HepG2 (cell line): ENCODE measurements at regions not wholly inside any gene's neighbourhood (a gene's known extent, or its start where the extent isn't known, plus 50 kb on each side); places are given as distances from the start of the nearest gene placed in this dataset.
A peak's percentile ranks its signal among the peaks of the same experiment; 100 is the strongest.

Experiments
- ATAC-seq: fragments of 200-7000 bp; cut with Tn5 transposase; 3 replicates; pipeline ENCODE4 v1.9.1; 2020; ENCODE audit warnings: mild to moderate bottlenecking, moderate library complexity
- BruUV-seq: library from RNA; stranded (reverse); fragments of 400-500 nt; replicated peaks from 2 replicates; lab custom pipeline; 2021; lab: Mats Ljungman, UMichigan
- CTCF ChIA-PET: fragments of 300-600 bp; formaldehyde crosslinking; extraction: SDS; loops from one replicate; lab custom pipeline; 2021; ENCODE audit warnings: low total read pairs, inconsistent platforms, low intra/inter-chr PET ratio; lab: Yijun Ruan, JAX
- POLR2A ChIA-PET: fragments of 350-600 bp; sonication (Branson Sonifier 250); formaldehyde crosslinking; loops from one replicate; lab custom pipeline; 2020; ENCODE audit warnings: antibody characterized with exemption, inconsistent platforms; lab: Yijun Ruan, JAX
- DNase-seq: peaks from one replicate; pipeline ENCODE4 v3.0.0-alpha.2; 2015; ENCODE audit warnings: low spot score
- FAIRE-seq: peaks from 3 replicates; lab custom pipeline; 2011; peaks lifted over from hg19 to GRCh38; lab: Jason Lieb, UNC
- H2AFZ ChIP-seq: one replicate; pipeline ENCODE4 v1.6.1; 2011; ENCODE audit warnings: low read length, inconsistent platforms
- H3K27ac ChIP-seq: fragments of 300-600 bp; 3 replicates; pipeline ENCODE4 v1.8.0; 2011; ENCODE audit warnings: mixed run types, mild to moderate bottlenecking, mixed read lengths, low read length, inconsistent platforms; ENCODE audit not compliant: insufficient read depth; ENCODE audit errors: extremely low read length
- H3K27me3 ChIP-seq, 2 experiments: fragments of 200-600 bp in 1 of 2; 2 replicates in 1 of 2; 3 replicates in 1 of 2; pipeline versions ENCODE4 v1.6.0 to v1.8.0; 2011; ENCODE audit warnings: low read length in 2 of 2, mild to moderate bottlenecking in 2 of 2, moderate library complexity in 2 of 2, inconsistent platforms in 1 of 2; ENCODE audit not compliant: insufficient read depth in 2 of 2, control insufficient read depth in 1 of 2
- H3K36me3 ChIP-seq, 2 experiments: fragments of 200-600 bp in 1 of 2; replicated peaks in 1 of 2; 2 replicates in 1 of 2; 3 replicates in 1 of 2; pipeline versions ENCODE4 v1.5.1 to v1.8.0; 2011; ENCODE audit warnings: low read length in 2 of 2, inconsistent platforms in 1 of 2; ENCODE audit not compliant: insufficient read depth in 2 of 2, control insufficient read depth in 1 of 2
- H3K4me1 ChIP-seq: 2 replicates; pipeline ENCODE4 v1.5.1; 2012; ENCODE audit warnings: low read length, inconsistent platforms; ENCODE audit not compliant: insufficient read depth
- H3K4me2 ChIP-seq: 2 replicates; pipeline ENCODE4 v1.6.0; 2011; ENCODE audit warnings: low read depth, low read length, inconsistent platforms
- H3K4me3 ChIP-seq, 3 experiments: fragments of 200-600 bp in 1 of 3; sonication (generic), shearing (Covaris generic) in 1 of 3; replicated peaks in 1 of 3; 2 replicates each; pipeline ENCODE4 v1.5.1; 2011 to 2016; ENCODE audit warnings: low read length in 3 of 3, inconsistent platforms in 2 of 3, low read depth in 2 of 3, mild to moderate bottlenecking in 2 of 3, control low read depth in 1 of 3, mixed read lengths in 1 of 3; ENCODE audit not compliant: insufficient read depth in 1 of 3
- H3K79me2 ChIP-seq: one replicate; pipeline ENCODE4 v1.6.1; 2011; ENCODE audit warnings: low read length, inconsistent platforms; ENCODE audit not compliant: insufficient read depth
- H3K9ac ChIP-seq: 2 replicates; pipeline ENCODE4 v1.6.0; 2011; ENCODE audit warnings: mild to moderate bottlenecking, low read depth, low read length, inconsistent platforms; ENCODE audit not compliant: insufficient read depth
- H3K9me3 ChIP-seq: 2 replicates; pipeline ENCODE4 v1.5.1; 2012; ENCODE audit warnings: mild to moderate bottlenecking, low read length
- H4K20me1 ChIP-seq: 2 replicates; pipeline ENCODE4 v1.6.0; 2011; ENCODE audit warnings: inconsistent platforms, mild to moderate bottlenecking, low read length, moderate library complexity; ENCODE audit not compliant: insufficient read depth
- HOXD1 ChIP-seq: sonication (generic); formaldehyde crosslinking; IDR thresholded peaks from 2 replicates; pipeline ENCODE4 v1.5.0; 2020; ENCODE audit warnings: missing genetic modification reagents
- KDM5B ChIP-seq: sonication (generic); formaldehyde crosslinking; IDR thresholded peaks from 2 replicates; pipeline ENCODE4 v1.4.0; 2020; ENCODE audit warnings: missing genetic modification reagents, mild to moderate bottlenecking, borderline replicate concordance
- MIXL1 ChIP-seq: IDR thresholded peaks from 2 replicates; pipeline ENCODE4 v1.6.1; 2016
- NCOA1 ChIP-seq: sonication (generic); formaldehyde crosslinking; IDR thresholded peaks from 2 replicates; pipeline ENCODE4 v1.9.0; 2021; ENCODE audit warnings: missing genetic modification reagents
- PHF20 ChIP-seq: sonication (generic); formaldehyde crosslinking; IDR thresholded peaks from 2 replicates; pipeline ENCODE4 v1.5.0; 2020; ENCODE audit warnings: mild to moderate bottlenecking, missing genetic modification reagents
- TBP ChIP-seq: sonication (generic); formaldehyde crosslinking; IDR thresholded peaks from 2 replicates; pipeline ENCODE4 v1.5.0; 2020; ENCODE audit warnings: missing genetic modification reagents
- TBX3 ChIP-seq: fragments of 450-650 bp; IDR thresholded peaks from 2 replicates; pipeline ENCODE4 v1.6.1; 2017; ENCODE audit warnings: antibody characterized with exemption, mild to moderate bottlenecking, inconsistent platforms, borderline replicate concordance
- THAP11 ChIP-seq: IDR thresholded peaks from 2 replicates; pipeline ENCODE4 v1.6.1; 2016; ENCODE audit warnings: missing biosample characterization, missing genetic modification reagents
- ZFP62 ChIP-seq: sonication (generic); formaldehyde crosslinking; IDR thresholded peaks from 2 replicates; pipeline ENCODE4 v1.4.0; 2020; ENCODE audit warnings: missing genetic modification reagents
- ZNF335 ChIP-seq: sonication (generic); formaldehyde crosslinking; IDR thresholded peaks from 2 replicates; pipeline ENCODE4 v1.4.0; 2020; ENCODE audit warnings: missing genetic modification reagents
- ZNF619 ChIP-seq: sonication (generic); formaldehyde crosslinking; IDR thresholded peaks from 2 replicates; pipeline ENCODE4 v1.4.0; 2020; ENCODE audit warnings: mild to moderate bottlenecking, missing genetic modification reagents
- ZNF629 ChIP-seq: sonication (generic); formaldehyde crosslinking; conservative IDR thresholded peaks from 2 replicates; pipeline ENCODE4 v1.5.0; 2020; ENCODE audit warnings: missing genetic modification reagents
- ZNF713 ChIP-seq: sonication (generic); formaldehyde crosslinking; IDR thresholded peaks from 2 replicates; pipeline ENCODE4 v1.4.0; 2020; ENCODE audit warnings: mild to moderate bottlenecking, missing genetic modification reagents
- WGBS: methylation state at CpG from one replicate; pipeline ENCODE4 v1.1.6; 2017; ENCODE audit warnings: low lambda C conversion rate; 5-methylcytosine and 5-hydroxymethylcytosine counted together
- in situ Hi-C: cut with HindIII; loops from 2 replicates; pipeline ENCODE4 v1.10.0; 2017; ENCODE audit warnings: low pct_unique_long_range_greater_than_20kb; ENCODE audit not compliant: extremely low pct_ligation_motif_present
- intact Hi-C: fragments of 100-400 bp; cut with micrococcal nuclease; formaldehyde crosslinking; loops from one replicate; pipeline ENCODE4 v1.10.0; 2022; ENCODE audit not compliant: unreplicated experiment
- TF ChIP-seq, protein P1 (sequence below): sonication (generic); formaldehyde crosslinking; IDR thresholded peaks from 2 replicates; pipeline ENCODE4 v1.8.0; 2022; ENCODE audit warnings: mild to moderate bottlenecking, missing genetic modification reagents, moderate library complexity
- TF ChIP-seq, protein P2 (sequence below): IDR thresholded peaks from 2 replicates; pipeline ENCODE4 v1.4.0; 2020; ENCODE audit warnings: mild to moderate bottlenecking, missing genetic modification reagents
- TF ChIP-seq, protein P3 (sequence below): sonication (generic); formaldehyde crosslinking; IDR thresholded peaks from 2 replicates; pipeline ENCODE4 v1.5.0; 2020; ENCODE audit warnings: missing genetic modification reagents

DNA sequence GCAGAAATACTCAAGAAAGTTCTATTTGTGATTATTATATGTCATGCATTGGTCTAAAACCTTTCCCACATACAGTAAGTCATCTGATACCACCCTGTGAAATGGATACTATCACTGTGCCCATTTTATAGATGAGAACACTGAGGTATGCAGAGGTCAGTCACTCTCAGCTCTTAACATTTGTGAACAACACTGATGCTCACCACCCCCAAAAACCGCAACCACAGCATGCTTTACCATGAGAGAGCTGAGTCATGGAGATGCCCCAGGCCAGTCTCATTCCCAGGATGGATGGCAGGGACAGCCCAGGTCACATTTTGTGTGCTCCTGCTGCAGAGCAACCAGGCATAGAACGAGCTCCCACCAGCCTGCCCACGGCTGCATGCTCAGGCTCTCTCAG is 53.5 kb upstream of the IRX1 start:
- no peak overlapping the region for H3K9ac ChIP-seq
- ATAC-seq (no peak), FAIRE-seq (no peak), DNase-seq (no peak)
- TF ChIP-seq MIXL1 (CRISPR knock-in tag) (no peak), ZNF629 (CRISPR knock-in tag) (peak; percentile 41; the same call in 1 of the 2 replicates), ZFP62 (CRISPR knock-in tag) (no peak)
- WGBS: 0% methylated on average over 2 of the region's 3 CpGs
- in situ Hi-C loops: no loop called here
- no peaks in the 10 kb centered on the region for H3K27me3 ChIP-seq
- intact Hi-C loops: no loop called here
- no peak overlapping the region for H3K4me2 ChIP-seq
- BruUV-seq: no TSS peak
- no peaks in the 10 kb centered on the region for H3K4me1 ChIP-seq
- H2AFZ ChIP-seq: no peak overlapping the region
- no peak overlapping the region for H3K27ac ChIP-seq
- no peaks in the 10 kb centered on the region for H3K9me3 ChIP-seq
- CTCF ChIA-PET: no interaction called here
- no peak overlapping the region for H3K4me3 ChIP-seq
- POLR2A ChIA-PET: no interaction called here
- no peaks in the 10 kb centered on the region for H3K36me3 ChIP-seq
- no peaks in the 10 kb centered on the region for H3K79me2 ChIP-seq
- no peaks in the 10 kb centered on the region for H4K20me1 ChIP-seq

DNA sequence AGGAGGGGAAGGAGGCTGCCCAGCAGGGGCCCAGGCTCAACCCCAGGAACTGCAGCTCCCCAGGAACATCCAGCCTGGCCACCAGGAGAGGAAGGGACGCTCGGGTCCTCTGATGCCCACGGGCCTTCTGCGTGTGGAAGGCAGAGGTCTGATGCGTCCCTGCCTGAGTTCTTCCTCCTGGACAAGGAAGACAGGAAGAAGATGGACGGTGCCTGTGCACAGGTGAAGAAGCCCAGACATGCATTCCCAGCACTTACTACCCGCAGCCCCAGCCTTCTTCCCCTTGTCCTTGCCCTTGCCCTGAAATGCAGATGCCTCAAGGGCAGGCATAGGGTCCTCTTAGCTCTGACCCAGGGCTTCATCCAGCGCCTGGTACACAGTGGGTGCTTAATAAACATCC is 56.7 kb upstream of the IRX1 start:
- ChIA-PET CTCF (no interaction called here), POLR2A (no interaction called here)
- BruUV-seq: no TSS peak
- H3K4me1 ChIP-seq: no peaks in the 10 kb centered on the region
- intact Hi-C loops: no loop called here
- no peak overlapping the region for H3K9ac ChIP-seq
- H4K20me1 ChIP-seq: no peaks in the 10 kb centered on the region
- DNase-seq (no peak), ATAC-seq (no peak), FAIRE-seq (no peak)
- H3K36me3 ChIP-seq: no peaks in the 10 kb centered on the region
- H3K4me2 ChIP-seq: no peak overlapping the region
- H3K79me2 ChIP-seq: no peaks in the 10 kb centered on the region
- in situ Hi-C loops: no loop called here
- 0% methylated on average over 1 of the region's 8 CpGs for WGBS
- H3K4me3 ChIP-seq: no peak overlapping the region
- no peak overlapping the region for H3K27ac ChIP-seq
- no peaks in the 10 kb centered on the region for H3K27me3 ChIP-seq
- no peaks in the 10 kb centered on the region for H3K9me3 ChIP-seq
- no peak overlapping the region for H2AFZ ChIP-seq
- no peak for TF ChIP-seq TBP (CRISPR knock-in tag)
- no peak for TF ChIP-seq ZNF713 (CRISPR knock-in tag)
- TF ChIP-seq, protein P1, sequence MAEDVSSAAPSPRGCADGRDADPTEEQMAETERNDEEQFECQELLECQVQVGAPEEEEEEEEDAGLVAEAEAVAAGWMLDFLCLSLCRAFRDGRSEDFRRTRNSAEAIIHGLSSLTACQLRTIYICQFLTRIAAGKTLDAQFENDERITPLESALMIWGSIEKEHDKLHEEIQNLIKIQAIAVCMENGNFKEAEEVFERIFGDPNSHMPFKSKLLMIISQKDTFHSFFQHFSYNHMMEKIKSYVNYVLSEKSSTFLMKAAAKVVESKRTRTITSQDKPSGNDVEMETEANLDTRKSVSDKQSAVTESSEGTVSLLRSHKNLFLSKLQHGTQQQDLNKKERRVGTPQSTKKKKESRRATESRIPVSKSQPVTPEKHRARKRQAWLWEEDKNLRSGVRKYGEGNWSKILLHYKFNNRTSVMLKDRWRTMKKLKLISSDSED: no peak
- no peak for TF ChIP-seq NCOA1 (CRISPR knock-in tag)
- TF ChIP-seq HOXD1 (CRISPR knock-in tag): no peak
- TF ChIP-seq, protein P2, sequence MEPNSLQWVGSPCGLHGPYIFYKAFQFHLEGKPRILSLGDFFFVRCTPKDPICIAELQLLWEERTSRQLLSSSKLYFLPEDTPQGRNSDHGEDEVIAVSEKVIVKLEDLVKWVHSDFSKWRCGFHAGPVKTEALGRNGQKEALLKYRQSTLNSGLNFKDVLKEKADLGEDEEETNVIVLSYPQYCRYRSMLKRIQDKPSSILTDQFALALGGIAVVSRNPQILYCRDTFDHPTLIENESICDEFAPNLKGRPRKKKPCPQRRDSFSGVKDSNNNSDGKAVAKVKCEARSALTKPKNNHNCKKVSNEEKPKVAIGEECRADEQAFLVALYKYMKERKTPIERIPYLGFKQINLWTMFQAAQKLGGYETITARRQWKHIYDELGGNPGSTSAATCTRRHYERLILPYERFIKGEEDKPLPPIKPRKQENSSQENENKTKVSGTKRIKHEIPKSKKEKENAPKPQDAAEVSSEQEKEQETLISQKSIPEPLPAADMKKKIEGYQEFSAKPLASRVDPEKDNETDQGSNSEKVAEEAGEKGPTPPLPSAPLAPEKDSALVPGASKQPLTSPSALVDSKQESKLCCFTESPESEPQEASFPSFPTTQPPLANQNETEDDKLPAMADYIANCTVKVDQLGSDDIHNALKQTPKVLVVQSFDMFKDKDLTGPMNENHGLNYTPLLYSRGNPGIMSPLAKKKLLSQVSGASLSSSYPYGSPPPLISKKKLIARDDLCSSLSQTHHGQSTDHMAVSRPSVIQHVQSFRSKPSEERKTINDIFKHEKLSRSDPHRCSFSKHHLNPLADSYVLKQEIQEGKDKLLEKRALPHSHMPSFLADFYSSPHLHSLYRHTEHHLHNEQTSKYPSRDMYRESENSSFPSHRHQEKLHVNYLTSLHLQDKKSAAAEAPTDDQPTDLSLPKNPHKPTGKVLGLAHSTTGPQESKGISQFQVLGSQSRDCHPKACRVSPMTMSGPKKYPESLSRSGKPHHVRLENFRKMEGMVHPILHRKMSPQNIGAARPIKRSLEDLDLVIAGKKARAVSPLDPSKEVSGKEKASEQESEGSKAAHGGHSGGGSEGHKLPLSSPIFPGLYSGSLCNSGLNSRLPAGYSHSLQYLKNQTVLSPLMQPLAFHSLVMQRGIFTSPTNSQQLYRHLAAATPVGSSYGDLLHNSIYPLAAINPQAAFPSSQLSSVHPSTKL (CRISPR knock-in tag): no peak
- no peak for TF ChIP-seq TBX3
- TF ChIP-seq ZNF335: no peak
- TF ChIP-seq THAP11 (CRISPR knock-in tag): no peak
- TF ChIP-seq KDM5B (CRISPR knock-in tag): no peak
- TF ChIP-seq PHF20 (CRISPR knock-in tag): no peak
- TF ChIP-seq, protein P3, sequence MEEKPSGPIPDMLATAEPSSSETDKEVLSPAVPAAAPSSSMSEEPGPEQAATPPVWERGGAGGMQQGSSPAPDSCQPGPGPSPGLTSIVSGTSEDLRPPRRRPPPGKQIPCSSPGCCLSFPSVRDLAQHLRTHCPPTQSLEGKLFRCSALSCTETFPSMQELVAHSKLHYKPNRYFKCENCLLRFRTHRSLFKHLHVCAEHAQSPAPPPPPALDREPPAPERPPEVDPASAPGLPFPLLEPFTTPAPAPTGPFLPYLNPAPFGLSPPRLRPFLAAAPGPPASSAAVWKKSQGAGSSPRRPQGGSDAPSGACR (CRISPR knock-in tag): no peak
- TF ChIP-seq ZNF619 (CRISPR knock-in tag): no peak
